ENCODE measurements at regions not wholly inside any gene's neighbourhood (a gene's known extent, or its start where the extent isn't known, plus 50 kb on each side); places are given as distances from the start of the nearest gene placed in this dataset.
"Not testable (repeated sequence)": the region's sequence is repeated elsewhere in the genome, so short reads cannot be mapped to it uniquely, and the experiment has no call there.

- DNase-seq (ENCODE audit: low read depth), result no peak
These were observed 521.4 kb downstream of the PCDH7 start for GRCh38 chr4:31241504-31242106.

- DNase-seq (ENCODE audit: low read depth), result no peak
These were observed 526.7 kb downstream of the PCDH7 start for GRCh38 chr4:31246856-31247255.

GRCh38 chr4:31259119-31259518, 539.0 kb downstream of the PCDH7 start:
- no peak for DNase-seq (ENCODE audit: low read depth)

GRCh38 chr4:31261632-31262031, 541.5 kb downstream of the PCDH7 start:
- no peak for DNase-seq (ENCODE audit: low read depth)

- not testable (repeated sequence) for DNase-seq (ENCODE audit: low read depth)
These were observed 545.9 kb downstream of the PCDH7 start for GRCh38 chr4:31266094-31266493.

- no peak for DNase-seq (ENCODE audit: low read depth)
These were observed 552.3 kb downstream of the PCDH7 start for GRCh38 chr4:31272331-31273061.

GRCh38 chr4:31275906-31276305, 555.7 kb downstream of the PCDH7 start:
- DNase-seq (ENCODE audit: low read depth), result no peak

- DNase-seq (ENCODE audit: low read depth), result no peak
These were observed 563.5 kb downstream of the PCDH7 start for GRCh38 chr4:31283679-31284078.

GRCh38 chr4:31290836-31291235, 570.7 kb downstream of the PCDH7 start:
- DNase-seq (ENCODE audit: low read depth), result no peak

- no peak for DNase-seq (ENCODE audit: low read depth)
These were observed 571.1 kb downstream of the PCDH7 start for GRCh38 chr4:31291238-31291637.

- DNase-seq (ENCODE audit: low read depth), result peak; percentile 6
These were observed 574.7 kb downstream of the PCDH7 start for GRCh38 chr4:31294655-31295480.

GRCh38 chr4:31298737-31299136, 578.6 kb downstream of the PCDH7 start:
- DNase-seq (ENCODE audit: low read depth), result no peak

GRCh38 chr4:31307029-31307428, 586.9 kb downstream of the PCDH7 start:
- DNase-seq (ENCODE audit: low read depth), result peak; percentile 3

- no peak for DNase-seq (ENCODE audit: low read depth)
These were observed 604.6 kb downstream of the PCDH7 start for GRCh38 chr4:31324814-31325213.

- no peak for DNase-seq (ENCODE audit: low read depth)
These were observed 605.1 kb downstream of the PCDH7 start for GRCh38 chr4:31325300-31325699.

- no peak for DNase-seq (ENCODE audit: low read depth)
These were observed 606.9 kb downstream of the PCDH7 start for GRCh38 chr4:31327031-31327430.

- DNase-seq (ENCODE audit: low read depth), result no peak
These were observed 608.8 kb downstream of the PCDH7 start for GRCh38 chr4:31328932-31329331.

- no peak for DNase-seq (ENCODE audit: low read depth)
These were observed 614.1 kb downstream of the PCDH7 start for GRCh38 chr4:31334086-31334910.

GRCh38 chr4:31338000-31338399, 617.8 kb downstream of the PCDH7 start:
- DNase-seq (ENCODE audit: low read depth), result no peak

GRCh38 chr4:31341601-31342359, 621.6 kb downstream of the PCDH7 start:
- no peak for DNase-seq (ENCODE audit: low read depth)

- no peak for DNase-seq (ENCODE audit: low read depth)
These were observed 622.9 kb downstream of the PCDH7 start for GRCh38 chr4:31343061-31343460.
